GM12878 (cell line): ENCODE measurements at regions not wholly inside any gene's neighbourhood (a gene's known extent, or its start where the extent isn't known, plus 50 kb on each side); places are given as distances from the start of the nearest gene placed in this dataset.

ENCODE experiments used
- BRCA1 ChIP-seq: IDR thresholded peaks from 2 replicates; pipeline ENCODE4 v1.6.1; 2011; ENCODE audit warnings: low read depth, low read length, improper control_type of control experiment
- CREB1 ChIP-seq: IDR thresholded peaks from 2 replicates; pipeline ENCODE4 v1.6.1; 2012; ENCODE audit warnings: low read depth, mild to moderate bottlenecking, inconsistent platforms
- FOS ChIP-seq: IDR thresholded peaks from 3 replicates; pipeline ENCODE4 v1.6.1; 2011; ENCODE audit warnings: borderline replicate concordance; ENCODE audit not compliant: insufficient read length; ENCODE audit errors: extremely low read depth
- JUNB ChIP-seq: IDR thresholded peaks from 2 replicates; pipeline ENCODE4 v1.6.1; 2016; ENCODE audit warnings: antibody characterized with exemption, mild to moderate bottlenecking
- POLR2AphosphoS5 ChIP-seq: IDR thresholded peaks from 2 replicates; pipeline ENCODE4 v1.6.1; 2011; ENCODE audit warnings: mild to moderate bottlenecking, low read length, inconsistent platforms
- RBBP5 ChIP-seq: fragments of 200-600 bp; sonication (generic); conservative IDR thresholded peaks from 2 replicates; pipeline ENCODE4 v1.6.1; 2016
- SMC3 ChIP-seq: IDR thresholded peaks from 2 replicates; pipeline ENCODE4 v1.6.1; 2011; ENCODE audit warnings: low read length, improper control_type of control experiment, borderline replicate concordance
- SUZ12 ChIP-seq: fragments of 200-600 bp; sonication (generic); IDR thresholded peaks from one replicate; pipeline ENCODE4 v1.6.1; 2018; ENCODE audit warnings: antibody characterized with exemption, mild to moderate bottlenecking; ENCODE audit not compliant: unreplicated experiment
- TCF3 ChIP-seq: IDR thresholded peaks from 2 replicates; pipeline ENCODE4 v1.6.1; 2012; ENCODE audit warnings: low read depth, mild to moderate bottlenecking, low read length, borderline replicate concordance; ENCODE audit not compliant: insufficient read depth
- TCF7 ChIP-seq: IDR thresholded peaks from 2 replicates; pipeline ENCODE4 v1.6.1; 2014; ENCODE audit warnings: antibody characterized with exemption, borderline replicate concordance
- TF ChIP-seq, protein P1 (sequence below), 3 experiments: IDR thresholded peaks in 2 of 3; conservative IDR thresholded peaks in 1 of 3; 2 replicates each; pipeline ENCODE4 v1.5.1; 2011; ENCODE audit warnings: low read depth in 3 of 3, low read length in 3 of 3, mild to moderate bottlenecking in 3 of 3, control low read depth in 2 of 3, moderate library complexity in 2 of 3, inconsistent platforms in 1 of 3, mixed read lengths in 1 of 3; ENCODE audit not compliant: control insufficient read depth in 2 of 3, insufficient read depth in 1 of 3; ENCODE audit errors: extremely low read depth in 1 of 3
- TF ChIP-seq, protein P2 (sequence below): IDR thresholded peaks from 2 replicates; pipeline ENCODE4 v1.6.1; 2012; ENCODE audit warnings: low read depth, low read length, improper control_type of control experiment

DNA sequence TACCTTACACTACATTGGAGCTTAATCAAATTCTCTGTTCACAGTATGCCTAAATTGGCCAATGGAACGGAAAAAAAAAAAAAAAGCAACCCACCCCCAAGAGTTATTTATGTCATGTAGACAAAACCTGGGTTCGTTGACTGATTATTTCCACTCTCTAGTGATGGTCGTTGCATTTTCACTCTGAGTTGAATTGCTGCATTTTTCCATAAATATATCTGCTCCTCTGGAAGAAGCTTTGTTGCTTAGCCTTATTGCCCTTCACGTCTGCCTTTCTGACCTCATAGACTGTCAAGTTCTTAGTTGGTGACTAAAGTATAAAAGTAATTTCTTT is 90.2 kb upstream of the RUNX1 start:
- no peak for TF ChIP-seq TCF7
- TF ChIP-seq, protein P1, sequence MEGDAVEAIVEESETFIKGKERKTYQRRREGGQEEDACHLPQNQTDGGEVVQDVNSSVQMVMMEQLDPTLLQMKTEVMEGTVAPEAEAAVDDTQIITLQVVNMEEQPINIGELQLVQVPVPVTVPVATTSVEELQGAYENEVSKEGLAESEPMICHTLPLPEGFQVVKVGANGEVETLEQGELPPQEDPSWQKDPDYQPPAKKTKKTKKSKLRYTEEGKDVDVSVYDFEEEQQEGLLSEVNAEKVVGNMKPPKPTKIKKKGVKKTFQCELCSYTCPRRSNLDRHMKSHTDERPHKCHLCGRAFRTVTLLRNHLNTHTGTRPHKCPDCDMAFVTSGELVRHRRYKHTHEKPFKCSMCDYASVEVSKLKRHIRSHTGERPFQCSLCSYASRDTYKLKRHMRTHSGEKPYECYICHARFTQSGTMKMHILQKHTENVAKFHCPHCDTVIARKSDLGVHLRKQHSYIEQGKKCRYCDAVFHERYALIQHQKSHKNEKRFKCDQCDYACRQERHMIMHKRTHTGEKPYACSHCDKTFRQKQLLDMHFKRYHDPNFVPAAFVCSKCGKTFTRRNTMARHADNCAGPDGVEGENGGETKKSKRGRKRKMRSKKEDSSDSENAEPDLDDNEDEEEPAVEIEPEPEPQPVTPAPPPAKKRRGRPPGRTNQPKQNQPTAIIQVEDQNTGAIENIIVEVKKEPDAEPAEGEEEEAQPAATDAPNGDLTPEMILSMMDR (IDR thresholded peaks at IDR 0.05 in 2 of 3, conservative IDR thresholded peaks at IDR 0.05 in 1 of 3; ENCODE audit: control insufficient read depth in 2 of 3, extremely low read depth in 1 of 3, insufficient read depth in 1 of 3, low read depth in 3 of 3, low read length in 3 of 3): no peak
- TF ChIP-seq RBBP5: no peak
- no peak for TF ChIP-seq POLR2AphosphoS5
- TF ChIP-seq SMC3: no peak
- no peak for TF ChIP-seq TCF3
- TF ChIP-seq SUZ12: no peak
- no peak for TF ChIP-seq CREB1
- TF ChIP-seq BRCA1: no peak
- TF ChIP-seq JUNB: no peak
- TF ChIP-seq FOS: no peak
- TF ChIP-seq, protein P2, sequence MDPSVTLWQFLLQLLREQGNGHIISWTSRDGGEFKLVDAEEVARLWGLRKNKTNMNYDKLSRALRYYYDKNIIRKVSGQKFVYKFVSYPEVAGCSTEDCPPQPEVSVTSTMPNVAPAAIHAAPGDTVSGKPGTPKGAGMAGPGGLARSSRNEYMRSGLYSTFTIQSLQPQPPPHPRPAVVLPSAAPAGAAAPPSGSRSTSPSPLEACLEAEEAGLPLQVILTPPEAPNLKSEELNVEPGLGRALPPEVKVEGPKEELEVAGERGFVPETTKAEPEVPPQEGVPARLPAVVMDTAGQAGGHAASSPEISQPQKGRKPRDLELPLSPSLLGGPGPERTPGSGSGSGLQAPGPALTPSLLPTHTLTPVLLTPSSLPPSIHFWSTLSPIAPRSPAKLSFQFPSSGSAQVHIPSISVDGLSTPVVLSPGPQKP: no peak
